GM21381 (cell line): ENCODE measurements at regions not wholly inside any gene's neighbourhood (a gene's known extent, or its start where the extent isn't known, plus 50 kb on each side); places are given as distances from the start of the nearest gene placed in this dataset.
"Not testable (repeated sequence)": the region's sequence is repeated elsewhere in the genome, so short reads cannot be mapped to it uniquely, and the experiment has no call there.

Source experiments
- ATAC-seq: cut with Tn5 transposase; IDR thresholded peaks from one replicate; pipeline ENCODE4 v1.9.1; 2021; ENCODE audit warnings: mild to moderate bottlenecking, moderate library complexity; ENCODE audit not compliant: unreplicated experiment

GRCh38 chr13:58712191-58712590 lies 1080.6 kb downstream of the PCDH17 start:
- ATAC-seq: no peak

- ATAC-seq: not testable (repeated sequence)
Measured at GRCh38 chr13:58714016-58714415, 1082.5 kb downstream of the PCDH17 start.

GRCh38 chr13:58721273-58721672 lies 1089.7 kb downstream of the PCDH17 start:
- no peak for ATAC-seq

- ATAC-seq: no peak
Measured at GRCh38 chr13:58728126-58728525, 1096.6 kb downstream of the PCDH17 start.

- ATAC-seq: no peak
Measured at GRCh38 chr13:58729361-58729760, 1097.8 kb downstream of the PCDH17 start.

- ATAC-seq: no peak
Measured at GRCh38 chr13:58744686-58745085, 1113.1 kb downstream of the PCDH17 start.

GRCh38 chr13:58767566-58767965 lies 1136.0 kb downstream of the PCDH17 start:
- no peak for ATAC-seq

GRCh38 chr13:58773280-58773859 lies 1141.8 kb downstream of the PCDH17 start:
- ATAC-seq: no peak

- no peak for ATAC-seq
Measured at GRCh38 chr13:58782736-58783135, 1151.2 kb downstream of the PCDH17 start.

GRCh38 chr13:58792854-58793253 lies 1161.3 kb downstream of the PCDH17 start:
- no peak for ATAC-seq

GRCh38 chr13:58795715-58796114 lies 1164.2 kb downstream of the PCDH17 start:
- ATAC-seq: no peak

GRCh38 chr13:58804832-58805231 lies 1173.3 kb downstream of the PCDH17 start:
- ATAC-seq: no peak

GRCh38 chr13:58806401-58806800 lies 1174.9 kb downstream of the PCDH17 start:
- no peak for ATAC-seq

- ATAC-seq: no peak
Measured at GRCh38 chr13:58823701-58824100, 1192.2 kb downstream of the PCDH17 start.

- no peak for ATAC-seq
Measured at GRCh38 chr13:58827904-58828303, 1196.4 kb downstream of the PCDH17 start.

- ATAC-seq: no peak
Measured at GRCh38 chr13:58830841-58831240, 1199.3 kb downstream of the PCDH17 start.

GRCh38 chr13:58838615-58839014 lies 1207.1 kb downstream of the PCDH17 start:
- ATAC-seq: no peak

GRCh38 chr13:58843071-58843470 lies 1211.5 kb downstream of the PCDH17 start:
- no peak for ATAC-seq

- no peak for ATAC-seq
Measured at GRCh38 chr13:58843567-58843966, 1212.0 kb downstream of the PCDH17 start.

- no peak for ATAC-seq
Measured at GRCh38 chr13:58850161-58850560, 1218.6 kb downstream of the PCDH17 start.

GRCh38 chr13:58852076-58852475 lies 1220.5 kb downstream of the PCDH17 start:
- no peak for ATAC-seq

- no peak for ATAC-seq
Measured at GRCh38 chr13:58855283-58855682, 1223.7 kb downstream of the PCDH17 start.

GRCh38 chr13:58858870-58859371 lies 1227.4 kb downstream of the PCDH17 start:
- ATAC-seq: no peak
